Effector CD8-positive, alpha-beta T cell (primary cell): ENCODE measurements at regions not wholly inside any gene's neighbourhood (a gene's known extent, or its start where the extent isn't known, plus 50 kb on each side); places are given as distances from the start of the nearest gene placed in this dataset.

Experiments used
- DNase-seq: peaks from one replicate; lab custom pipeline; 2025; lab: John Stamatoyannopoulos, UW

DNA sequence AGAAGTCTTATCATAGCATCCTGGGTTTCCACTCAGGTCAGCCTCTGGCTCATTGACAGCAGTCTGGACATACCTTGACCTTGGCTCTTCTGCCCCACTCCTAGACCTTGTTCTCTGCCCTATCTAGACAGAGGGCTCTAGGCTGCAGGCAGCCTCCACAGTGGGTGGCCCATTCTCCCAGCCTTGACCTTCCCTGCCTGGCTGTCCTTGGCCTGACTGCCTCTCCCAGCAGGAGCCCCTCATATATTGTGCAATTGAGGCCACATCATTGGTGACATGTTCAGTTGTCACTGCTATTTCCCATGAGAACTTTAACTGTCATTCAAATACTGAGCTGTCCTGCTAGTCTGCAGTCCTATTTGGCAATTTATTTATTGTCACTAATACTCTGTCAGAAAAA, 503.4 kb downstream of the PLXNA4 start:
- no peak for DNase-seq

GRCh38 chr7:132072165-132072564, 504.1 kb downstream of the PLXNA4 start:
- no peak for DNase-seq

- no peak for DNase-seq
Observed at GRCh38 chr7:132069306-132069705, 507.0 kb downstream of the PLXNA4 start.

DNA sequence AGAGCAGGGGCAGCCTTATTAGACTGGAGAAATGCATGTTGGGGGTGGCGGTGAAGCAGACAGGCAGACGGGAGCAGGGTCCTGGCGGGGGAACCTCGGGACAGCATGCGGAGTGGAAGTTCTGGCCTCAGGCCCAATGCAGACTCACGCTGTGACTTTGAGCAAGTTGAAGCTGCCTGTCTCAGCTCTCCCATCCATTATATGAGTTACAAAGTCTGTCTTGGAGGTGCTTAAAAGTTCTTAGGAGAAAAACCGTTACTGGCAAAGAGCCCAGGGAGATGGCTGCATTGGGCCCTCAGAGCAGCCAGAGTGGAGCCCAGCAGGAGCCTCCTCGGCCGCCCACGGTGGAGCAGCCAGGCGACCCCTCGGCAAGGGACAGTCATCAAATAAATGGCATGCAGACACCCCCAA, 509.5 kb downstream of the PLXNA4 start:
- no peak for DNase-seq

DNA sequence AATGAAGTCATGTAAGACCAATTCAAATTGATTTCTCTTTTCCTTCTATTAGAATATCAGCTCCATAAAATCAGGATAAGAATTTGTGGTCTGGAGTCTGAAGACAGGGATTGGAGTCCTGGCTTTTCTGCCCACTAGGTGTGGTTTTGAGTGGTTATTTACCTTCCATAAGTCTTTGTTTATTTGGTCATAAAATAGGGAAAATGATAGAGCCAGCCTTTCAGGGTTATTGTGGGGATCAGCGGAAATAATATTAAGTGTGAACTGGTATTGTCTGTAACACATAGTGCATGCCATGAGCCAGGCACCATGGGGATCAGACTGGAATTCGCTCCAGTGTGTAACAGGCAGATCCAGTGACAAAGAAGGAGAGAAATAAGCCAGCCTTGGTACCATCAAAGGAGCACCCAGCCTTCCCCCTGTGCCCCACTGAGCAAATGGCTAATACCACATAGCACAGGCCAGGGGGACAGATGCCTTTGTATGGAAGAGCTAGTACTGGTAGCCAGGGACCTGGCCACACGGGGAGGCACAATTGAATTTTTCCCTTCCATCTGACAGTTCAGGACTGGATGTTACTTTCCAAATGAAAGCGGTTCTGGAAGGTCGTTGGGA, 509.7 kb upstream of the PODXL start:
- DNase-seq, result no peak

DNA sequence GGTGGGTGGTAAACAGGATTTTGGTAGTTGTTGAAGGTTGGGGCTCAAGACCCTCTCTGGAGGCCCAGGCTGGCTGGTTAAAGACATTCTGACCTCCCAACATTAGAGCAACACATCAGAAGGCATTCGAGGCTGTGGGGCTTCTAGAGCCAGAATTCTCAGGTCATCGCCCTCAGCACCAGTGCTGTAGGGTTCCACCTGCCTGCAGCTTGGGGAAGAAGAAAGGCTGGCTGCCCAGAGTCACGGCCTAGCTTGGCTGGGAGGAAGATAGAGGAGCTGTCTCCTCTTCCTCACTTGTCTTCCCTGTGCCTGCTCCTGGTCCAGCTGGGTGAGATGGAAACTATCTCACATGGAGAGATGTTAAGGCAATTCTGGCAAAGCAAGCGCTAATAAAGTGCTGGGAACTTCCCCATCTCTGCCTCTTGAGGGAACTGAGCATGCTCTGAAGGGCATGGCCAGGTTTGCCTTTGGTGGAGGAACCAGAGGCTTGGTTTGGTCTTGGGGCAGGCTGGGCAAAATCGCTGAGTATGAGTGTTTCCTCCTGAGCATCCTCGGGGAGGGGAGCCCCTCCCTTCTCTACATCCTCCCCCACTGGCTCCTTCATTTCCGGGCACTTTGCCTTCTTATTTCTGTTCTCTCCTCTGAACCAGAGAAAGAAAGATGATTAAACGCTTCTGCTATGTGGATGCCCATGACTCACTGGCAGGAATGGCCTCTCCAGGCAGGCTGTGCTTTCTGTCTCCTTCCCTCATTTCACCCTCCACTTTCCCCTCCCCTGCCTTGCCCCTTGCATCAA, 509.0 kb upstream of the PODXL start:
- DNase-seq, result no peak

DNA sequence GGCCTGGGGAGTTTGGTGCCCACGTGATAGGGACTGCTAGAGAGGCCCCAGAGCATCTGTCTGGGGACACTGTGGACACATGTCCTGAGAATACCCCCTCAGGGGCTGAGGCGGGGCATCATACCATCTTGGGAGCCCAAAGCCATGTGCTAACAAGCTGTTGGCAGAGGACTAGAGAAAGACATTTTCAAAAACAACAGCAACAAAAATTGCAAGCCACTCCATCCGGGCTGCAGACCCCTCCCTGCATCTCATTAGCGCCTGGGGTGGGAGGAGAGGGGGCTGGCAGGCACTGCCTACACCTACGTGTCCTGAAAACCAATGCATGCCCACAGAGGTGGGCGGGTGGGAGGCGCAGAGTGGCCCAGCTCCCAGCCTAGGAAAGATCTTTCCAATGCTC, 507.4 kb upstream of the PODXL start:
- DNase-seq, result no peak

- DNase-seq, result no peak
Observed at GRCh38 chr7:132061937-132062336, 505.5 kb upstream of the PODXL start.

- DNase-seq, result no peak
Observed at GRCh38 chr7:132059141-132059540, 502.7 kb upstream of the PODXL start.

GRCh38 chr7:132055336-132056120, 499.1 kb upstream of the PODXL start:
- DNase-seq, result no peak

DNA sequence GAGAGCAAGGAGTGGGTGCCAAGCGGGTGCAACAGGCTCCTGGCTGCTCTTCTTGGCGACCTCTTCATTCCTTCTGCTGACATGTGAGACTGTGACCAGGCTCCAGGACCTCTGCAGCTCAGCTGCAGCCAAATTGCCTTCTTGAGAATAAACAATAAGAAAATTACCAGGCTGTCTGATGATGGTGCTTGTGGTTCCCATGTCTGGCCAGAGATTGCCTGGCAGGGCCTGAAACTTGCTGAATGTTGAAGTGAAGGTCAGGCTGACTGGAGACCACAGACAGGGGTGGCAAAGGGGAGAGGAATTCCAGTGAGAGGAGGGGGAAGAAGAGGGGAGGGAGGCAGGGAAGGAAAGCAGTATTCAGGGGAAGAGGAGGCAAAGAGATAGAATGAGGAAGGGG, 497.4 kb upstream of the PODXL start:
- no peak for DNase-seq

DNA sequence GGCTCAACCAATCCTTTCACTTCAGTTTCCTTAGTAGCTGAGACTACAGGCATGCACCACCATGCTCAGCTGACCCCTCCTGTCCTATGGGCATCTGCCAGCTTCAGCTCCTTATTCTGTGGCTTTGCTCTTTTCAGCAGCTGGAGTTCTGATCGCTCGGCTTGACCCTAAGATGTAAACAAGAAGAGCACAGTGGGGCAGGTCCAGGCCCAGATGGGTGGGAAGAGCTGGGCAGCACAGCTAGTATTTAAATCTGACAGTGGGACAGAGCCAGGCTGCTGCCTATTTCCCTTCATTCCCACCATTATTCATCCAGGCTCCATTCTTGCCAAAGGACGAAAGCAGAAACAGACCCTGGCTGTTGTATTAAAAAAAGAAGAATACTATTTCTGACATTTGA, 494.9 kb upstream of the PODXL start:
- DNase-seq, result no peak

DNA sequence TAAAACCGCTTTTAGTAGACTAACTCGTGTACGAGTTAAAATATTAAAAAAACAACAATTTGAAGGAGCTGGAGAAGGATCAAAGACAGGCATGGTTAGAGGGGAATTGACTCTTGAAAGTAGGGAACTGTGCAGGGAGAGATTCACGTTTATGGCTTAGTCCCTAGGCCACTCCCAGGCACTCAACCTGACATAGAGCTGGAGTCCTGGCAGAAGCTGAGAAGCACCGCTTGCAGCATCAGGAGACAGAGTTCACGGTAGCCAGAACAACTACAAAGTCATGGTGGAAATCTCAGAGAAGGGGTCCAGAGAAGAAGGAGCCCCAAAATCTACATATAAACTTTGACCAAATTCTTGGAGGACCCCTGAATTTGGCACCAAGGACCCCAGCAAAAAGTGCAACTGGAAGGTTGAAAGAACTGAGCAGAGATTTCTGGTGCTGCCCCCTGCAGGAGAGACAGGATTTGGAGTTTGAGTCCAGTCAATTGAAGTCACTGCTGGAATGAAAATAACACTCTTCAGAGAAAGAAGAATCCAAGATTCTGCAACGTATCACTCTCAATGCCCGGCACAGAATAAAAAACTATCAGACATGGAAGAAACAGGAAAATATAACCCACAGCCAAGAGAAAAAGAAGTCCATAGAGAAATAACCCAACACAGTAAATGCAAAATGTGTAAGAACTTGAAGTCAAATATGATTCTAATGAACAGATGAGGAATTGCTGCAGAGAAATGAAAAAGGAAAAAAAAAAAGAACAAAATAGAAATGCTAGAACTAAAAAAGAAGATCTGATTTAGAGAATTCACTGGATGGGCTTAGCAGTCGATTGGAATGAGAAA, 493.3 kb upstream of the PODXL start:
- DNase-seq, result no peak

DNA sequence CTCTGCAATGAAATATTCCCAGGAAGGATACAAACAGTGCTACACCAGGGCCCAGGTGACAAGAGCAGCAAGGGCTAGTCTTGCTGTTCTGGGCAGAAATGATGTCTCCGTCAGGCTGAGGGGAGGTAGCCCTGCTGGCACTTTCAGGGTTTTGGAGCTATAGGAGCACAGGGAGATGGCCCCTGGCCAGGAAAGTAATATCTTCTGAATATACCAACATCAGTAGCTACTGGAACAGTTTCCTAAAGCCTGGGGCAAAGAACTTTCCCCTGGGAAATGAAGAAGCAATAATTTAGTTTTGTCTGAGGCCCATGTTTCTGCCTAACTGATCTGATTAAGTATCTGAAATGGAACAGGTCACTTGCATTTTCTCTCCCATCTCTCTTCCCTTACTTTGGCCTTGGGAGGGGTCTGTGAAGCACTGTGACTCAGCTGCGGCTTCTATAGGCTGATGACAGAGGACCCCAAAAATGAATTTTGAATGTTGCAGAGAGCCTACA, 489.1 kb upstream of the PODXL start:
- DNase-seq, result no peak

- no peak for DNase-seq
Observed at GRCh38 chr7:132045002-132045401, 488.6 kb upstream of the PODXL start.

- no peak for DNase-seq
Observed at GRCh38 chr7:132044247-132044646, 487.8 kb upstream of the PODXL start.

DNA sequence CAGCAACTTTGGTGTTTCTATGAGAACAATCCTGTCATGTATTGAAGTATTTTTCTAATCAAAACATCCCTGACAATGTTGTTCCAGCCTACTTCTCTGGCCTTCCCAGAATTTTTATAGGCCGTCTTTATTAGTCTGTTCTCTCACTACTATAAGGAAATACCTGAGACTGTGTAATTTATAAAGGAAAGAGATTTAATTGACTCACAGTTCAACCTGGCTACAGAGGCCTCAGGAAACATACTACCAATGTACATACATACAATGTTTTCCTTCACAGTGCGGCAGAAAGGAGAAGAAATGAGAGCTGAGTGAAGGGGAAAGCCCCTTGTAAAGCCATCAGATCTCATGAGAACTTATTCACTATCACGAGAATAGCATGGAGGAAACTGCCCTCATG, 484.7 kb upstream of the PODXL start:
- no peak for DNase-seq

GRCh38 chr7:132035517-132036362, 479.3 kb upstream of the PODXL start:
- DNase-seq, result no peak

DNA sequence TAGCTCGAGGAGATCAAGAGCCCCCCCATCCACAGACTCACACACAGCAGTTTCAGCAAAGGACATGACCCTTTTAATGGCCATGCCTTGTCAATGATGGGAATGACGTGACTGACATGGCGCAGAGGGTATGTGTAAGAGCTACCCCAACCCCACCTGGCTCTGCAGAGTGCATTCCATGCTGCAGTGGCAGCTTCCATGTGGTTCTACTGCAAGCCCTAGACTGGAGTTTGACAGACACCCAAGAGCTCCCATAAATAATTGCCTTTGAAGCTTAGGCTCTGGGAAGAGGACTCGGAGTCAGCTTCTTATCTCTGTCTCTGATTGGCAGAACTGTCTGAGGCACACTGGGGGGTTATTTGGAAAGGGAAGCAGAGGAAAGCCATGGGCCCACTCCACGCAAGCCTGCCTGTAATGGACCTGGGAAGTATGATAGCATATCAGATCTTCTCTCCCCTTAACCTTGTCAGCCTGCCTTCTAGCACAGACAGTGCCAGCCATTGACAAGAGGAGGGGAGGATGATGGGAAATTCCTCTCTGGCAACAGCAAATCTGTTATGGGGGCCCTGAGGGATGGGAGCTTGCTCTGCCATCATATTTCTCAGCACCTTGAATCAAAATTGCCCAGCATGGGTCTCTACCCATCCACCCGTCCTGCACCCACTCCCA, 478.5 kb upstream of the PODXL start:
- DNase-seq, result no peak

DNA sequence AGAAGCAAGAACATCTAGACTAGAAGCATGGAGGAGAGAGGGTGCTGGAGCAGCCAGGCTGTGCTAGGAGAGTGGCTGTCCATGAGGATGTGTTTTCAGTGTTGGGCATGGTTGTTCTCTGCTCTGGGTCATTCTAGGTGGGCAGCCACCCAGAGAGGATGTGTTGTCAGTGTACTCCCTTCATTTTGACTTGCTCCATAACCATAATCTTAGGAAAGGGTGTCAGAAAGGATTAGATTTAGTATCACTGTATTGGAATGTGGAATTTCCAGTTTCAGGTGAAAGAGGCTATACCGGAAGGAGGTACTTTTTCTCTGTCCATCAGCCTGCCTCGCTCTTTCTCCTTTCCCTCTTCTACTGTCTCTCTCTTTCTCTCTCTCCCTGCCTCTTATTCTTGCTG, 474.5 kb upstream of the PODXL start:
- no peak for DNase-seq
